A673 (cell line): ENCODE measurements at regions not wholly inside any gene's neighbourhood (a gene's known extent, or its start where the extent isn't known, plus 50 kb on each side); places are given as distances from the start of the nearest gene placed in this dataset.

ENCODE experiments used
- EZH2 ChIP-seq: fragments of 200-600 bp; sonication (generic); IDR thresholded peaks from 2 replicates; pipeline ENCODE4 v1.6.1; 2017; ENCODE audit warnings: borderline replicate concordance, low read depth, mild to moderate bottlenecking, mixed read lengths, antibody characterized with exemption, low read length; ENCODE audit not compliant: poor library complexity, severe bottlenecking
- TF ChIP-seq, protein P1 (sequence below): fragments of 300-800, 200-600 bp; sonication (generic); conservative IDR thresholded peaks from 2 replicates; pipeline ENCODE4 v1.5.1; 2017; ENCODE audit warnings: low read depth, mild to moderate bottlenecking, antibody characterized with exemption, low read length, moderate library complexity, mixed read lengths

DNA sequence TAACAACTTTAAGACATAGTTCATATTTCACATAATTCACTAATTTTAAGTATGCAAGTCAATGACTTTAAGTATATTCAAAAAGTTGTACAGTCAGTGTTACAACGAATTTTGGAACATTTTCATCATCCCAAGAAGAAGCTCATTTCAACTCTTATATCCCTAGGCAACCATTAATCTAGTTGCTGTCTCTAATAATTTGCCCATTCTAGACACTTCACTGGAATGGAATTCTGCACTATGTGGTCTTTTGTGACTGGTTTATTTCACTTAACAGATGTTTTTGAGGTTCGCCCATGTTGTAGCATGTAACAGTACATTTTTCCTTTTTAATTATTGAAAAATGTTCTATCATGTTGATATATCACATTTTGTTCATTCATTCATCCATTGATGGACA is 104.2 kb upstream of the SPRED1 start:
- TF ChIP-seq, protein P1, sequence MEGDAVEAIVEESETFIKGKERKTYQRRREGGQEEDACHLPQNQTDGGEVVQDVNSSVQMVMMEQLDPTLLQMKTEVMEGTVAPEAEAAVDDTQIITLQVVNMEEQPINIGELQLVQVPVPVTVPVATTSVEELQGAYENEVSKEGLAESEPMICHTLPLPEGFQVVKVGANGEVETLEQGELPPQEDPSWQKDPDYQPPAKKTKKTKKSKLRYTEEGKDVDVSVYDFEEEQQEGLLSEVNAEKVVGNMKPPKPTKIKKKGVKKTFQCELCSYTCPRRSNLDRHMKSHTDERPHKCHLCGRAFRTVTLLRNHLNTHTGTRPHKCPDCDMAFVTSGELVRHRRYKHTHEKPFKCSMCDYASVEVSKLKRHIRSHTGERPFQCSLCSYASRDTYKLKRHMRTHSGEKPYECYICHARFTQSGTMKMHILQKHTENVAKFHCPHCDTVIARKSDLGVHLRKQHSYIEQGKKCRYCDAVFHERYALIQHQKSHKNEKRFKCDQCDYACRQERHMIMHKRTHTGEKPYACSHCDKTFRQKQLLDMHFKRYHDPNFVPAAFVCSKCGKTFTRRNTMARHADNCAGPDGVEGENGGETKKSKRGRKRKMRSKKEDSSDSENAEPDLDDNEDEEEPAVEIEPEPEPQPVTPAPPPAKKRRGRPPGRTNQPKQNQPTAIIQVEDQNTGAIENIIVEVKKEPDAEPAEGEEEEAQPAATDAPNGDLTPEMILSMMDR: no peak
- TF ChIP-seq EZH2: no peak
